ENCODE measurements at regions not wholly inside any gene's neighbourhood (a gene's known extent, or its start where the extent isn't known, plus 50 kb on each side); places are given as distances from the start of the nearest gene placed in this dataset.

DNA sequence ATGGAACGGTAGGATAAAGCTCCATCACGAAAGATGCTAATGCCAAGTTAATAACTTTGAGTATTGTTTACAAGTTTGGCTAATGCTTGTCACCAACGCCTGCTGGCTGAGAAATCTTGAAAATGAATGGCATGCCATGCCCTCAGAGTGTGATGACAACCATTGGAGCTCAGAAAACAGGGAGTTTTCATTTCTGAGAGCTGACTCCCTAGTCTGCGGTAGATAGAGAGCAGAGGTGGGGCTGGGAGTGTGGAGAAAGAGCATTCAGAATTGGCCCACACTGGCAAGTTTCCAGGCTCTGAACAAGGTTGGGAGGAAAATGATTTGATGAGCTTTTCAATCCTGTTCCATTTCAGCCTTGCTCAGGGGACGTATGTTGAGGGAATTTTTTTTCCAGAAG, 183.9 kb downstream of the CPEB2 start:
- Histone ChIP-seq H2AFZ (ENCODE audit: low read length) (no peak overlapping the region), H3K79me2 (ENCODE audit: insufficient read depth, low read depth, low read length) (no peaks in the 10 kb centered on the region), H4K20me1 (ENCODE audit: insufficient read depth, low read length) (no peaks in the 10 kb centered on the region), H3K4me3 (ENCODE audit: low read depth, low read length, poor library complexity, severe bottlenecking) (no peak overlapping the region), H3K36me3 (ENCODE audit: insufficient read depth, low read length) (no peaks in the 10 kb centered on the region), H3K4me1 (ENCODE audit: insufficient read depth, low read length, poor library complexity, severe bottlenecking) (no peaks in the 10 kb centered on the region), H3K27ac (ENCODE audit: low read depth, low read length, poor library complexity, severe bottlenecking) (no peak overlapping the region), H3K4me2 (ENCODE audit: low read length) (no peak overlapping the region), H3K9me2 (ENCODE audit: insufficient read depth, low read length) (no peaks in the 10 kb centered on the region), H3K9me3 (ENCODE audit: low read length) (no peaks in the 10 kb centered on the region)
- DNase-seq (ENCODE audit: low spot score), result no peak
- intact Hi-C loops (cut with micrococcal nuclease; ENCODE audit: unreplicated experiment), result no loop called here
- TF ChIP-seq EZH2phosphoT487 (IDR thresholded peaks at IDR 0.05; ENCODE audit: borderline replicate concordance, low read depth, low read length), result no peak
- TF ChIP-seq, protein P1, sequence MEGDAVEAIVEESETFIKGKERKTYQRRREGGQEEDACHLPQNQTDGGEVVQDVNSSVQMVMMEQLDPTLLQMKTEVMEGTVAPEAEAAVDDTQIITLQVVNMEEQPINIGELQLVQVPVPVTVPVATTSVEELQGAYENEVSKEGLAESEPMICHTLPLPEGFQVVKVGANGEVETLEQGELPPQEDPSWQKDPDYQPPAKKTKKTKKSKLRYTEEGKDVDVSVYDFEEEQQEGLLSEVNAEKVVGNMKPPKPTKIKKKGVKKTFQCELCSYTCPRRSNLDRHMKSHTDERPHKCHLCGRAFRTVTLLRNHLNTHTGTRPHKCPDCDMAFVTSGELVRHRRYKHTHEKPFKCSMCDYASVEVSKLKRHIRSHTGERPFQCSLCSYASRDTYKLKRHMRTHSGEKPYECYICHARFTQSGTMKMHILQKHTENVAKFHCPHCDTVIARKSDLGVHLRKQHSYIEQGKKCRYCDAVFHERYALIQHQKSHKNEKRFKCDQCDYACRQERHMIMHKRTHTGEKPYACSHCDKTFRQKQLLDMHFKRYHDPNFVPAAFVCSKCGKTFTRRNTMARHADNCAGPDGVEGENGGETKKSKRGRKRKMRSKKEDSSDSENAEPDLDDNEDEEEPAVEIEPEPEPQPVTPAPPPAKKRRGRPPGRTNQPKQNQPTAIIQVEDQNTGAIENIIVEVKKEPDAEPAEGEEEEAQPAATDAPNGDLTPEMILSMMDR (conservative IDR thresholded peaks at IDR 0.05; ENCODE audit: low read length), result no peak
- ChIA-PET POLR2A (interaction anchor here (0.6 to 0.7 kb wide), 2 partner anchors 17 to 19 kb away, joined by 3 to 4 read pairs; no protein-coding TSS in a partner anchor), CTCF (ENCODE audit: unreplicated experiment) (no interaction called here)
- no TSS peak for BruUV-seq (replicated peaks)

DNA sequence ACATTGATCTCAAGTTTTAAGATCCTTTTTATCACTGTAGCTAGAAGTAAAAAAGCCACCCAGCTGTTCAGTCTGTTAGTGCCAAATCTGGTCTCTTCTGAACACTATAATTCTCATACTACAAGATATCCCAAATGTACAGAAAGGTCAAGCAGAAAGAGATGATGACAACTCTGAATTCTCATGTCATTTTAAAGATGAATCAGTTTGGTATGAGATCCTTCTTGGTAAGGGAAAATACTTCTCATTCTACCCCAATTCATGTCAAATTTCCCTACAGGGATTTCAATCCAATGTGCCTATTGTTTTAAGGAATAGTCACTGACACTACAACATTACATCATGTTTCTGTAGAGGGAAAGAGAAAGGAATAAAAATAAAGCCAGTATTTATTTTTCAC, 184.5 kb downstream of the CPEB2 start:
- TF ChIP-seq EZH2phosphoT487 (IDR thresholded peaks at IDR 0.05; ENCODE audit: borderline replicate concordance, low read depth, low read length), result no peak
- TF ChIP-seq, protein P1 (conservative IDR thresholded peaks at IDR 0.05; ENCODE audit: low read length), result no peak
- POLR2A ChIA-PET, result no interaction called here
- no peaks in the 10 kb centered on the region for H3K4me1 ChIP-seq (ENCODE audit: insufficient read depth, low read length, poor library complexity, severe bottlenecking)
- no peak overlapping the region for H3K4me2 ChIP-seq (ENCODE audit: low read length)
- no peak for DNase-seq (ENCODE audit: low spot score)
- no peak overlapping the region for H3K27ac ChIP-seq (ENCODE audit: low read depth, low read length, poor library complexity, severe bottlenecking)
- no peak overlapping the region for H3K4me3 ChIP-seq (ENCODE audit: low read depth, low read length, poor library complexity, severe bottlenecking)
- no peaks in the 10 kb centered on the region for H3K79me2 ChIP-seq (ENCODE audit: insufficient read depth, low read depth, low read length)
- intact Hi-C loops (cut with micrococcal nuclease; ENCODE audit: unreplicated experiment), result no loop called here
- no TSS peak for BruUV-seq (replicated peaks)
- no peak overlapping the region for H2AFZ ChIP-seq (ENCODE audit: low read length)
- H3K36me3 ChIP-seq (ENCODE audit: insufficient read depth, low read length), result no peaks in the 10 kb centered on the region
- CTCF ChIA-PET (ENCODE audit: unreplicated experiment), result no interaction called here
- no peaks in the 10 kb centered on the region for H3K9me3 ChIP-seq (ENCODE audit: low read length)
- no peaks in the 10 kb centered on the region for H4K20me1 ChIP-seq (ENCODE audit: insufficient read depth, low read length)
- H3K9me2 ChIP-seq (ENCODE audit: insufficient read depth, low read length), result no peaks in the 10 kb centered on the region

DNA sequence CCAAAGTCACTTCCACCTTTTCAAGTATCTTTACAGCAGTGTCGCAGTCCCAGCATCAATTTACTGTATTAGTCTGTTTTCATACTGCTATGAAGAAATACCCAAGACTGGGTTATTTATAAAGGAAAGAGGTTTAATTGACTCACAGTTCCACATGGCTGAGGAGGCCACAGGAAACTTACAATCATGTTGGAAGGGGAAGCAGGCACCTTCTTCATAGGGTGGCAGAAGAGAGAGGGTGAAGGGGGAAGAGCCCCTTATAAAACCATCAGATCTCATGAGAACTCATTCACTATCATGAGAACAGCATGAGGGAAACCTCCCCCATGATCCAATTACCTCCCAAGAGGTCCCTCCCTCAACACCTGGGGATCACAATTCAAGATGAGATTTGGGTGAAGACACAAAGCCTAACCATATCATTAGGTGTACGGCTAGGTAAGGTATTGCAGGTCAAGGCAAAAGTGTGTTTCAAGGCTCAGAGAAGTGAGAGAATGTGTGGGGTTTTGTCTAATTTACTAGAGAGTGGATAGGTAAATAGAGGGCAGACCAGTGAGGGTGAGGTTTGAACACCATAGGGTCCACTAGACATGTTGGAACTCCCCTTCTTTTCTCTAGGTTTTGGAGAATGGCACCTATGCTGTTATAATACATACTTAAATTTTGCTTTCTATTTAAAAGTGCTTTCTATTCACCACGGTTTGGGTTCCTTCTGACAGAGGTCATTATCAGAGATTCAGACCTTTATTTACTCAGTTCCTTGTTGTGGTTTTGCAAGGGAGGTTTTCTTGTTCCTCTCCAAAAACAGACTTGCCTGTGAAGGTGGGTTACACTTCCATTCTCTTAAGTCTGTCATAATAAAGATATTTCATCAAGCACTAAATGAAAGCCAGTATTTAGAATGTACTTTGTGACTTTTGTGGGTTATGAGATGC, 186.6 kb downstream of the CPEB2 start:
- H3K36me3 ChIP-seq (ENCODE audit: insufficient read depth, low read length), result no peaks in the 10 kb centered on the region
- no peaks in the 10 kb centered on the region for H3K4me1 ChIP-seq (ENCODE audit: insufficient read depth, low read length, poor library complexity, severe bottlenecking)
- no peaks in the 10 kb centered on the region for H3K9me2 ChIP-seq (ENCODE audit: insufficient read depth, low read length)
- TF ChIP-seq, protein P1 (conservative IDR thresholded peaks at IDR 0.05; ENCODE audit: low read length), result no peak
- TF ChIP-seq EZH2phosphoT487 (IDR thresholded peaks at IDR 0.05; ENCODE audit: borderline replicate concordance, low read depth, low read length), result no peak
- no peak for DNase-seq (ENCODE audit: low spot score)
- no peaks in the 10 kb centered on the region for H4K20me1 ChIP-seq (ENCODE audit: insufficient read depth, low read length)
- BruUV-seq (replicated peaks), result no TSS peak
- intact Hi-C loops (cut with micrococcal nuclease; ENCODE audit: unreplicated experiment), result no loop called here
- no peak overlapping the region for H3K4me3 ChIP-seq (ENCODE audit: low read depth, low read length, poor library complexity, severe bottlenecking)
- H2AFZ ChIP-seq (ENCODE audit: low read length), result no peak overlapping the region
- H3K9me3 ChIP-seq (ENCODE audit: low read length), result no peaks in the 10 kb centered on the region
- no peak overlapping the region for H3K4me2 ChIP-seq (ENCODE audit: low read length)
- ChIA-PET POLR2A (no interaction called here), CTCF (ENCODE audit: unreplicated experiment) (no interaction called here)
- H3K79me2 ChIP-seq (ENCODE audit: insufficient read depth, low read depth, low read length), result no peaks in the 10 kb centered on the region
- H3K27ac ChIP-seq (ENCODE audit: low read depth, low read length, poor library complexity, severe bottlenecking), result no peak overlapping the region

All from OCI-LY7 (cell line).